Activated T-cell treated with anti-CD3 and anti-CD28 coated beads, Interleukin-2, amount 50 U/mL, for 48 hours (primary cell): ENCODE measurements at regions not wholly inside any gene's neighbourhood (a gene's known extent, or its start where the extent isn't known, plus 50 kb on each side); places are given as distances from the start of the nearest gene placed in this dataset.

Source experiments
- DNase-seq, 2 experiments: peaks; one replicate each; pipeline ENCODE4 v3.0.0-alpha.2; 2020

GRCh38 chr4:175871774-175872405 is 59.8 kb upstream of the GPM6A start:
- DNase-seq, result no peak

- no peak for DNase-seq
Observed at GRCh38 chr4:175873707-175874106, 61.6 kb upstream of the GPM6A start.

GRCh38 chr4:175874306-175874705 is 62.2 kb upstream of the GPM6A start:
- no peak for DNase-seq

- no peak for DNase-seq
Observed at GRCh38 chr4:175875993-175876771, 64.1 kb upstream of the GPM6A start.

GRCh38 chr4:175882891-175883290 is 70.8 kb upstream of the GPM6A start:
- DNase-seq, result no peak

GRCh38 chr4:175884048-175884447 is 72.0 kb upstream of the GPM6A start:
- DNase-seq, result no peak

- DNase-seq, result no peak
Observed at GRCh38 chr4:175891231-175891630, 79.2 kb upstream of the GPM6A start.

- DNase-seq, result no peak
Observed at GRCh38 chr4:175891851-175892250, 79.8 kb upstream of the GPM6A start.

- DNase-seq, result no peak
Observed at GRCh38 chr4:175905925-175906324, 93.9 kb upstream of the GPM6A start.

- DNase-seq, result no peak
Observed at GRCh38 chr4:175906384-175906783, 94.3 kb upstream of the GPM6A start.

GRCh38 chr4:175910700-175911099 is 98.6 kb upstream of the GPM6A start:
- no peak for DNase-seq

GRCh38 chr4:175916626-175917351 is 104.7 kb upstream of the GPM6A start:
- DNase-seq, result no peak

- no peak for DNase-seq
Observed at GRCh38 chr4:175927121-175927520, 115.1 kb upstream of the GPM6A start.

GRCh38 chr4:175929441-175929840 is 117.4 kb upstream of the GPM6A start:
- DNase-seq, result no peak

- no peak for DNase-seq
Observed at GRCh38 chr4:175929932-175930331, 117.9 kb upstream of the GPM6A start.

- DNase-seq, result no peak
Observed at GRCh38 chr4:175930471-175930870, 118.4 kb upstream of the GPM6A start.

- DNase-seq, result no peak
Observed at GRCh38 chr4:175932116-175932515, 120.1 kb upstream of the GPM6A start.

GRCh38 chr4:175934506-175934905 is 122.4 kb upstream of the GPM6A start:
- no peak for DNase-seq

- DNase-seq, result no peak
Observed at GRCh38 chr4:175935016-175935661, 123.1 kb upstream of the GPM6A start.

GRCh38 chr4:175944126-175944910 is 121.3 kb upstream of the WDR17 start:
- no peak for DNase-seq

- no peak for DNase-seq
Observed at GRCh38 chr4:175946472-175947116, 119.0 kb upstream of the WDR17 start.

GRCh38 chr4:175947117-175947722 is 118.4 kb upstream of the WDR17 start:
- DNase-seq, result no peak
